ENCODE measurements at regions not wholly inside any gene's neighbourhood (a gene's known extent, or its start where the extent isn't known, plus 50 kb on each side); places are given as distances from the start of the nearest gene placed in this dataset.

DNA sequence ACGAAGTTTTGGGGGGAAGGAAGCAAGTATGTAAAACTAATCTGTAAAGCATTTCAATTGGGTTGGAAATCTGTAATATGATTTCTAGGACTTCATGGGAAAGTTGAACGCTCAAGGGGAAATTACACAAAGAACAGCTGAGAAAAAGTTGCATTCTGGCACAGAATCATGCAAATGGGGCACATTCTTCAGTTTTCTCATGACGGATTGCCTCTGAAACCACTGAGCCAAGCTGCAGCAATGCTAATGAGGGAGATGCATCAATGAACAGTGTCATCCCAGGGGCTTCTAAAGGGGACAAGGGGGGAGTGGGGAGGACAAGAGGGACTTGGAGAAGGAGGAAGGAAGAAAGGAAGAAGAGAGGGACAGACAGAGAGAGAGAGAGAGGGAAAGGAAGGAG, 291.4 kb upstream of the ATP11B start:
- DNase-seq (no peak), ATAC-seq (replicated peaks in 1 of 4) (no peak)
- no peaks in the 10 kb centered on the region for H3K4me1 ChIP-seq (ENCODE audit: control insufficient read depth in 1 of 2, extremely low read depth in 1 of 2, insufficient read depth in 2 of 2, low read length in 2 of 2)
- Mint-ChIP-seq H3K9me3 (no peaks in the 10 kb centered on the region), H3K27ac (no peak overlapping the region), H3K27me3 (peaks cover 4 to 7% of the 10 kb centered on the region in 2 donors), H3K4me1 (no peaks in the 10 kb centered on the region), H3K36me3 (no peaks in the 10 kb centered on the region), H3K4me3 (no peak overlapping the region)
- no peaks in the 10 kb centered on the region for H3K9me3 ChIP-seq
- ChIA-PET POLR2A (interaction anchor here in 1 of 2 donors (0.6 kb wide), 1 partner anchor 11 kb away, joined by 17 read pairs; no protein-coding TSS in a partner anchor), CTCF (interaction anchor here in 1 of 2 donors (0.7 kb wide), 1 partner anchor 125 kb away, joined by 3 read pairs; no protein-coding TSS in a partner anchor)
- H3K27me3 ChIP-seq (replicated peaks in 1 of 2; ENCODE audit: control insufficient read depth in 2 of 2, extremely low read depth in 1 of 2, insufficient read depth in 2 of 2, low read length in 1 of 2): peaks cover 0 to 4% of the 10 kb centered on the region in 2 experiments
- no peak overlapping the region for H3K4me3 ChIP-seq (ENCODE audit: control insufficient read depth in 1 of 2, extremely low read depth in 1 of 2, low read length in 1 of 2)
- 85% methylated on average over 2 of the region's 3 CpGs for WGBS (ENCODE audit: insufficient coverage)
- H3K36me3 ChIP-seq (ENCODE audit: control insufficient read depth in 2 of 2, extremely low read depth in 1 of 2, insufficient read depth in 1 of 2, low read length in 1 of 2): no peaks in the 10 kb centered on the region
- no peak overlapping the region for H3K27ac ChIP-seq (ENCODE audit: low read length)

DNA sequence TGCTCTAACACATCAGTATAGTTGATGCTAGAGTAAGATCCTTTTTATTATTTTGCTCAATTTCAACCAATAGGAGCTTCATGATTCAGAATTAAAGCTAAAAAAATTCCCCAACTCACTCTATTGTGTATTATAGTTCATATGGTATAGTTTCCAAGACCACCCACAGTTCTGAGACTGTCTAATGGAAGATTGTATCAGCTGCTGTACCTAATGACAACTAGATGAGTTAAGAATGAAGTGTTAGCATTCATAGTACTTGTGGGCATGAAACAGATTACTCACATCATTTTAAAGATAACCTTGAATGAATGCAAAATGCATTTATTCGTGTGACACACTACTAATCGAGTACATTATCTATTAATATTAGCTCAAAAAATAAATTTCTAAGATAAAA, 289.9 kb upstream of the ATP11B start:
- no peak overlapping the region for H3K4me3 Mint-ChIP-seq
- no peaks in the 10 kb centered on the region for H3K4me1 Mint-ChIP-seq

DNA sequence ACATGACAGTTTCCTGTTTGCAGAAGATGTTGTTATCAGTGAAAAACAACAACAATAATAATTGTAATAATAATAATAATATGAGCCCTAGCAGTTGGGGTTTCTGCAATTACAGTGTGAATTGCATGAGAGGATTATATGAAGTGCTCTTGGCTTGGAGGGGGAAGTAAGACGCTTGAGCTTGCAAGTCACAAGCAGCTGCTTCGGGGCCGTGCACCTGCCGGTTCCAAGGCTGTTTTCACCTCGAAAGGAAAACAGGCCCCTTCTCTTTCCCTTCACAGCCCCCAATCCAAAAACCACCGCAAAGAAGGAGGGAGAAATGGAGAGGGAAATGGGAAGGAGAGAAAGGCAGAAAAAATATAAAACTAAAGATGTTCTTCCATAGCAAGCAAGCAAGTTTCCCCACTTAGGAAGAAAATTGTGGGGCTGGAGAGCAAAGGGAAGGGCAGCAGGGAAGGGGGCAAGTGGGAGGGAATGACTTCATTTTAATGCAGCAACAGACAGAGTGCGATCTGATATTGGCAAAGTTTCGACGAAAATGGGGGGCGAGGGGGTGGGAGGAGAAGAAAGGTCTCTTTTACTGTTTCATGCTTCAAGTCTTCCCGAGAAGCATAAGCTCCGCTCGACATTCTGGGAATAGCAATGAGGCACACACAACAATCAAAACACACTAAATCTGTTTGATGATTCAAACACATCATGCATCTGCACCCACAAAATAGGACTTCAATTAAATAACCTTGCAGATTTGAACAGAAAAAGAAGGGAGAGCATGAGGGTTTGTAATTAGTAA, 284.2 kb upstream of the ATP11B start:
- no CpG with 5 or more reads among the region's 13 CpGs for WGBS (ENCODE audit: insufficient coverage)
- no peaks in the 10 kb centered on the region for H3K9me3 Mint-ChIP-seq

More for the DNA sequence above, 289.9 kb upstream of the ATP11B start:
- H3K27me3 Mint-ChIP-seq: peaks cover 8 to 15% of the 10 kb centered on the region in 2 donors
- no peaks in the 10 kb centered on the region for H3K9me3 Mint-ChIP-seq
- ChIA-PET POLR2A (no interaction called here), CTCF (no interaction called here)
- no peak overlapping the region for H3K27ac ChIP-seq (ENCODE audit: low read length)
- H3K9me3 ChIP-seq: no peaks in the 10 kb centered on the region
- no peaks in the 10 kb centered on the region for H3K36me3 Mint-ChIP-seq
- no peaks in the 10 kb centered on the region for H3K4me1 ChIP-seq (ENCODE audit: control insufficient read depth in 1 of 2, extremely low read depth in 1 of 2, insufficient read depth in 2 of 2, low read length in 2 of 2)
- no peak for ATAC-seq (replicated peaks in 1 of 4)
- no peak for DNase-seq
- H3K36me3 ChIP-seq (ENCODE audit: control insufficient read depth in 2 of 2, extremely low read depth in 1 of 2, insufficient read depth in 1 of 2, low read length in 1 of 2): no peaks in the 10 kb centered on the region
- no CpG with 5 or more reads among the region's 2 CpGs for WGBS (ENCODE audit: insufficient coverage)
- H3K27me3 ChIP-seq (replicated peaks in 1 of 2; ENCODE audit: control insufficient read depth in 2 of 2, extremely low read depth in 1 of 2, insufficient read depth in 2 of 2, low read length in 1 of 2): peaks cover 0 to 4% of the 10 kb centered on the region in 2 experiments
- no peak overlapping the region for H3K27ac Mint-ChIP-seq
- H3K4me3 ChIP-seq (ENCODE audit: control insufficient read depth in 1 of 2, extremely low read depth in 1 of 2, low read length in 1 of 2): no peak overlapping the region

DNA sequence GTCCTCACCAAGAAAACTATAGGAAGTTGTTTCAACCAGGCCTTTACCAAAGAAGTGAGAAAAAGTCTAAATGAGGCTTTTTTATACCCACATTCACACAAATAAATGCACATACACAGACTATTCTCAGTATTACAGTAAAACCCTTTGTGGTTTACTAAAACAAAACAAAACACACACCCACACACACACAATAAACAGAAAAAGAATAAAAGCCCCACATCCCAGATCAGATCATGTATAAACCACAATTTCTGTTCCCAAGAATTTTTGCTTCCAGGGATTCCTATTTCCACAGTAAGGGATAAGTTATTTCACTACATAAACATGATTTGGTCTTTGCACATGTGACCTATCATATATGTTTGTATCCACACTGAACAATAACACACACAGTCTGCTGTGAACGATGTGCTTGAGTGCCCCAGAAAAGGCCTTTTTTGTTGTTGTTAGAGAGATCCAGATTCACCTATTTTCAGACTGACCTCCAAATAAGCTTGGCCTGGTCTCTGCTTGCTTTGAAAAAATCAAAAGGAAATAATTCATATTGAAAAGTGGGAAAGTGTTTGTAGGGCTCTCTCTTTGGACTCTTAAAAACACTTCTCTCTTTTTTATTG, 283.4 kb upstream of the ATP11B start:
- Histone ChIP-seq H3K9me3 (no peaks in the 10 kb centered on the region), H3K4me1 (ENCODE audit: control insufficient read depth in 1 of 2, extremely low read depth in 1 of 2, insufficient read depth in 2 of 2, low read length in 2 of 2) (no peaks in the 10 kb centered on the region), H3K27me3 (replicated peaks in 1 of 2; ENCODE audit: control insufficient read depth in 2 of 2, extremely low read depth in 1 of 2, insufficient read depth in 2 of 2, low read length in 1 of 2) (peaks cover 0 to 4% of the 10 kb centered on the region in 2 experiments), H3K4me3 (ENCODE audit: control insufficient read depth in 1 of 2, extremely low read depth in 1 of 2, low read length in 1 of 2) (no peak overlapping the region), H3K36me3 (ENCODE audit: control insufficient read depth in 2 of 2, extremely low read depth in 1 of 2, insufficient read depth in 1 of 2, low read length in 1 of 2) (no peaks in the 10 kb centered on the region), H3K27ac (ENCODE audit: low read length) (no peak overlapping the region)
- Mint-ChIP-seq H3K4me3 (no peak overlapping the region), H3K9me3 (no peaks in the 10 kb centered on the region), H3K36me3 (no peaks in the 10 kb centered on the region), H3K27ac (no peak overlapping the region), H3K4me1 (no peaks in the 10 kb centered on the region), H3K27me3 (peaks cover 10 to 18% of the 10 kb centered on the region in 2 donors)
- no CpG with 5 or more reads among the region's 1 CpG for WGBS (ENCODE audit: insufficient coverage)
- ATAC-seq (replicated peaks in 1 of 4): no peak
- ChIA-PET CTCF (no interaction called here), POLR2A (no interaction called here)
- no peak for DNase-seq

More for the DNA sequence above, 284.2 kb upstream of the ATP11B start:
- H3K9me3 ChIP-seq: no peaks in the 10 kb centered on the region
- H3K4me1 ChIP-seq (ENCODE audit: control insufficient read depth in 1 of 2, extremely low read depth in 1 of 2, insufficient read depth in 2 of 2, low read length in 2 of 2): no peaks in the 10 kb centered on the region
- no peak overlapping the region for H3K27ac ChIP-seq (ENCODE audit: low read length)
- no peak overlapping the region for H3K4me3 Mint-ChIP-seq
- CTCF ChIA-PET: interaction anchor here in 1 of 2 donors (0.7 kb wide), 1 partner anchor 82 kb away, joined by 3 read pairs; no protein-coding TSS in a partner anchor
- no peaks in the 10 kb centered on the region for H3K36me3 Mint-ChIP-seq
- H3K4me3 ChIP-seq (ENCODE audit: control insufficient read depth in 1 of 2, extremely low read depth in 1 of 2, low read length in 1 of 2): no peak overlapping the region
- H3K4me1 Mint-ChIP-seq: no peaks in the 10 kb centered on the region
- no peak for ATAC-seq (replicated peaks in 1 of 4)
- peaks cover 10 to 18% of the 10 kb centered on the region in 2 donors for H3K27me3 Mint-ChIP-seq
- H3K36me3 ChIP-seq (ENCODE audit: control insufficient read depth in 2 of 2, extremely low read depth in 1 of 2, insufficient read depth in 1 of 2, low read length in 1 of 2): no peaks in the 10 kb centered on the region
- POLR2A ChIA-PET: no interaction called here
- H3K27ac Mint-ChIP-seq: no peak overlapping the region
- peaks cover 0 to 4% of the 10 kb centered on the region in 2 experiments for H3K27me3 ChIP-seq (replicated peaks in 1 of 2; ENCODE audit: control insufficient read depth in 2 of 2, extremely low read depth in 1 of 2, insufficient read depth in 2 of 2, low read length in 1 of 2)
- no peak for DNase-seq

DNA sequence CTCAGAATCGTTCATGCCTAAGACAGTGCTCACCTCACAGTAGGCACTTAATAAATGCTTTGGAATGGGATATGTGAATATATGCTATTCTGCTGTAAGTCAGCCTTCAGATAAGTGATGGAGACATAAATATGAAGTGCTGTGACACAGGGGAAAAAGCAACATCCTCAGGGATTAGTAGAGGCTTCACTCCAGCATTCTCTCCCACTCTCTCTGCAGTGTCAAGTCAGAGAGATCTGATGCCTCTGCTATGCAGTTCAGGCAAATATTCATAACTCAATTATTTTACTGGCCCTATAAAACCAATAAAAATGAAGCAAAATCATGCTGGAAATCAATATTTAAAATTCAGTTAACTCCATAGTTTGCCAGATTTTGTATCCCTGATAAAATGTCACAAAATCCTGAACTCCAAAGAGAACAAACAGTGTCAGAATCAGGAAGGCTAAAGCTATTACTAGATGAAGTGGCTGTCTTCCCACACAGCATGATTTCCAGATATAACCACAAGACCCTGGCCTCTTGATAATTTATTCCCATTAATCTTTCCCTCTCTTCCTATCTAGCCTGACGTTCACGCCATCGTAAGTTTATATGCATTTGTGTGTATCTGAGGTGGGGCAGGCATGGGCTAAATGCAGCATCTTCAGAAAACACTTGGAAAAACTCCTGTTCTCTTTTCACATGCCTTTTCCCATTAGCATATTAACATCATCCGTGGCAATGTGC, 278.9 kb upstream of the ATP11B start:
- DNase-seq: no peak
- Mint-ChIP-seq H3K27ac (no peak overlapping the region), H3K9me3 (no peaks in the 10 kb centered on the region), H3K36me3 (no peaks in the 10 kb centered on the region), H3K27me3 (no peaks in the 10 kb centered on the region), H3K4me3 (no peak overlapping the region), H3K4me1 (no peaks in the 10 kb centered on the region)
- ChIA-PET POLR2A (no interaction called here), CTCF (no interaction called here)
- no peaks in the 10 kb centered on the region for H3K9me3 ChIP-seq
- ATAC-seq (replicated peaks in 1 of 4): no peak
- WGBS (ENCODE audit: insufficient coverage): no CpG with 5 or more reads among the region's 5 CpGs
- no peak overlapping the region for H3K27ac ChIP-seq (ENCODE audit: low read length)
- H3K4me1 ChIP-seq (ENCODE audit: control insufficient read depth in 1 of 2, extremely low read depth in 1 of 2, insufficient read depth in 2 of 2, low read length in 2 of 2): no peaks in the 10 kb centered on the region
- H3K4me3 ChIP-seq (ENCODE audit: control insufficient read depth in 1 of 2, extremely low read depth in 1 of 2, low read length in 1 of 2): no peak overlapping the region
- H3K36me3 ChIP-seq (ENCODE audit: control insufficient read depth in 2 of 2, extremely low read depth in 1 of 2, insufficient read depth in 1 of 2, low read length in 1 of 2): no peaks in the 10 kb centered on the region
- H3K27me3 ChIP-seq (replicated peaks in 1 of 2; ENCODE audit: control insufficient read depth in 2 of 2, extremely low read depth in 1 of 2, insufficient read depth in 2 of 2, low read length in 1 of 2): no peaks in the 10 kb centered on the region

DNA sequence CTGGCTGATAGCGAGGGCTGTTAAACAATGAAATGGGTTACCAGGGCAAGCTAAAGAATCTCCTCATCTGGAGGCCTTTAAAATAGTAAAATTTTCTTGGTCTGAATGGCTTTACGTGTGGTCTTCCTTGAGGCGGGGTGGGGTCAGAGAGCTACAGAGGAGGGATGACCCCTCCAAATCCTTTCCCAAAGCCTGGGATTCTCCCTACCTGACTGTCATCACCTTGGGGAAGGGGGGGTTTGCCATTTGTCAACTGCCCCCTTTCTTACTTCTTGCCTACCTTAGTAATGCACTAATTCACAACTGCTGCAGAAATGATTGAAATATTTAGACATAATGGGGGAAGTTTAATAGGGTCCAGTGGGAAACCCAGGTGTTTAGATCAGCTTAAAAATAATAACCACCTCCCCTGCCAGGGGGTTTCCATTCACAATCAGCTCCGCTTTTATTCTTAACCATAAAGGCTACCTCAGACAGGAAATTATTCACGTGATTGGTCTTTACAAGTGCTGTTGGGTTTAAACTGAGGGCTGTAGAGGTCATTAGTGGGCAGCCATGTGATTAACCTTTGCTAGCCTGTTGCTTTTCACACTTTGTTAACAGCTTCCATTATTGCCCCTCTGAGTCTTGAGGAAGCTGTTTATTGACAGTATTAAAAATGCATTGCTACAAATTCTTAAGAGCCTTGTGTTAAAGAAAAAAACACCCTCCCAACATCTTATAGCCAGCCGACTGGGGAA, 276.5 kb upstream of the ATP11B start:
- ChIA-PET CTCF (no interaction called here), POLR2A (interaction anchor here in 1 of 2 donors (0.6 kb wide), 2 partner anchors 165 to 399 kb away, joined by 3 to 4 read pairs; no protein-coding TSS in a partner anchor)
- Mint-ChIP-seq H3K27me3 (no peaks in the 10 kb centered on the region), H3K4me1 (no peaks in the 10 kb centered on the region), H3K27ac (no peak overlapping the region), H3K9me3 (no peaks in the 10 kb centered on the region), H3K4me3 (no peak overlapping the region), H3K36me3 (no peaks in the 10 kb centered on the region)
- Histone ChIP-seq H3K36me3 (ENCODE audit: control insufficient read depth in 2 of 2, extremely low read depth in 1 of 2, insufficient read depth in 1 of 2, low read length in 1 of 2) (no peaks in the 10 kb centered on the region), H3K27ac (ENCODE audit: low read length) (no peak overlapping the region), H3K4me3 (ENCODE audit: control insufficient read depth in 1 of 2, extremely low read depth in 1 of 2, low read length in 1 of 2) (no peak overlapping the region), H3K9me3 (no peaks in the 10 kb centered on the region), H3K27me3 (replicated peaks in 1 of 2; ENCODE audit: control insufficient read depth in 2 of 2, extremely low read depth in 1 of 2, insufficient read depth in 2 of 2, low read length in 1 of 2) (no peaks in the 10 kb centered on the region), H3K4me1 (ENCODE audit: control insufficient read depth in 1 of 2, extremely low read depth in 1 of 2, insufficient read depth in 2 of 2, low read length in 2 of 2) (no peaks in the 10 kb centered on the region)
- WGBS (ENCODE audit: insufficient coverage): no CpG with 5 or more reads among the region's 6 CpGs
- ATAC-seq (replicated peaks in 1 of 4): no peak
- no peak for DNase-seq
